ENCODE measurements at regions not wholly inside any gene's neighbourhood (a gene's known extent, or its start where the extent isn't known, plus 50 kb on each side); places are given as distances from the start of the nearest gene placed in this dataset.
"Not testable (repeated sequence)": the region's sequence is repeated elsewhere in the genome, so short reads cannot be mapped to it uniquely, and the experiment has no call there.

DNA sequence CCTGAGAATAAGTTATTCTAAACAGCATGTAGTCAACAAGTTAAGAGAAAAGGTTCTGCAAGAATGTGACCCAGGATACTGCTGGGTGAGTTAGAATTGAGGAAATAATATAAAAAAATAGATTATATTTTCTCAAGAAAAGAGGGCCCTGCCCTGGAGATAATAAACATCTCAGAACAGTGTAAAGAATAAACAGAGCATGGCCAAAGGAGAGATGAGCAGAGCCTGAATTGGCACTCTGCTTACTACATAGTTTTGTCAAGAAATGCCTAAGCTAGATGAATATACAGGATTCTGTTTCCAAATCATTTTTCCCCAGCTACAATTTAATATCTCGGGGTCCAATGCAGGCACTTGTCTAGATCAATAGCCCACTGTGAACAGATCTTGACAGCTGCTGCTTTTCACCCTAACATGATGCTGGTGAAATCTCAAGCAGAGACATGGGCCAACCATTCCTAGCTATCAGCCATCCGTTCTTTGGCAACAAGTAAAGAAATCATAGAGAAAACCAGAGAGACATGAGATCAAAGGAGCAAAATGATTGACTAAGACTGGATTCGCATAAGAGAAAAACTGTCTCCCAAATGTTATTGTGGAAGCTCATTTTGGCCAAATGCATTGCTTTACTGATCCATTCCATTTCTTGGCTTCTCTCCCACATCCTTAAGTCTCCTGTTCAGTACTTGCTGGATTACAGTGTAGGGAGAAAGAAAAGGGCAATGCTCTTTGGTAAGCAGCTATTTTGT is 173.2 kb downstream of the PRELID2 start:
- intact Hi-C loops (cut with DNase I), result no loop called here
- H3K27me3 ChIP-seq, result no peaks in the 10 kb centered on the region
- H3K9me3 ChIP-seq, result no peaks in the 10 kb centered on the region
- H3K4me1 ChIP-seq, result no peaks in the 10 kb centered on the region
- no peak overlapping the region for H3K4me3 ChIP-seq
- H3K36me3 ChIP-seq, result peaks cover 0 to 3% of the 10 kb centered on the region in 2 donors
- no peak overlapping the region for H3K27ac ChIP-seq
- no peak for DNase-seq (ENCODE audit: low spot score in 2 of 2)
- no peak for TF ChIP-seq CTCF (IDR thresholded peaks at IDR 0.05)

- Histone ChIP-seq H3K27me3 (no peaks in the 10 kb centered on the region), H3K4me1 (no peaks in the 10 kb centered on the region), H3K9me3 (no peaks in the 10 kb centered on the region), H3K4me3 (no peak overlapping the region), H3K36me3 (peaks cover 0 to 3% of the 10 kb centered on the region in 2 donors), H3K27ac (no peak overlapping the region)
- intact Hi-C loops (cut with DNase I), result no loop called here
- no peak for DNase-seq (ENCODE audit: low spot score in 2 of 2)
- TF ChIP-seq CTCF (IDR thresholded peaks at IDR 0.05), result no peak
These were observed 174.1 kb downstream of the PRELID2 start for GRCh38 chr5:145660897-145661640.

- Histone ChIP-seq H3K4me3 (no peak overlapping the region), H3K27ac (no peak overlapping the region), H3K9me3 (peaks cover 0 to 14% of the 10 kb centered on the region in 2 donors), H3K4me1 (no peaks in the 10 kb centered on the region), H3K36me3 (peaks cover 0 to 3% of the 10 kb centered on the region in 2 donors), H3K27me3 (no peaks in the 10 kb centered on the region)
- no peak for TF ChIP-seq CTCF (IDR thresholded peaks at IDR 0.05)
- intact Hi-C loops (cut with DNase I), result no loop called here
- no peak for DNase-seq (ENCODE audit: low spot score in 2 of 2)
These were observed 176.7 kb downstream of the PRELID2 start for GRCh38 chr5:145658435-145658834.

GRCh38 chr5:145652700-145653099 is 182.4 kb downstream of the PRELID2 start:
- H3K27ac ChIP-seq; intact Hi-C loops (cut with DNase I); DNase-seq (ENCODE audit: low spot score in 2 of 2); H3K4me3 ChIP-seq; H3K4me1 ChIP-seq; H3K36me3 ChIP-seq; H3K27me3 ChIP-seq: not testable (repeated sequence)
- peaks cover 0 to 31% of the 10 kb centered on the region in 2 donors for H3K9me3 ChIP-seq

DNA sequence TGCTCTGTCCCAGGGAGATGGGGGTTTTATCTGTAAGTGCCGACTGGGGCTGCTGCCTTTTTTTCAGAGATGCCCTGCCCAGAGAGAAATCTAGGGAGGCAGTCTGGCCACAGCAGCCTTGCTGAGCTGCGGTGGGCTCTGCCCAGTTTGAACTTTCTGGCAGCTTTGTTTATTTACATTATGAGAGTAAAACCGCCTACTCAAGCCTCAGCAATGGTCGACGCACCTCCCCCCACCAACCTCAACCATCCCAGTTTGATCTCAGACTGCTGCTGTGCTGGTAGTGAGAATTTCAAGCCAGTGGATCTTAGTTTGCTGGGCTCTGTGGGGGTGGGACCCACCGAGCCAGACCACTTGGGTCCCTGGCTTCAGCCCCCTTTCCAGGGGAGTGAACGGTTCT is 188.0 kb downstream of the PRELID2 start:
- H3K27me3 ChIP-seq; H3K27ac ChIP-seq; H3K4me3 ChIP-seq; DNase-seq (ENCODE audit: low spot score in 2 of 2); intact Hi-C loops (cut with DNase I); H3K36me3 ChIP-seq; H3K4me1 ChIP-seq: not testable (repeated sequence)
- H3K9me3 ChIP-seq, result peaks cover 0 to 28% of the 10 kb centered on the region in 2 donors

- H3K4me3 ChIP-seq; H3K36me3 ChIP-seq; H3K4me1 ChIP-seq; DNase-seq (ENCODE audit: low spot score in 2 of 2); H3K27ac ChIP-seq; intact Hi-C loops (cut with DNase I); H3K27me3 ChIP-seq: not testable (repeated sequence)
- H3K9me3 ChIP-seq, result peaks cover 0 to 17% of the 10 kb centered on the region in 2 donors
These were observed 191.9 kb downstream of the PRELID2 start for GRCh38 chr5:145643214-145643613.

- TF ChIP-seq CTCF (IDR thresholded peaks at IDR 0.05), result no peak
These were observed 197.7 kb downstream of the PRELID2 start for GRCh38 chr5:145637396-145637795.

More at GRCh38 chr5:145637396-145637795, 197.7 kb downstream of the PRELID2 start:
- Histone ChIP-seq H3K4me1 (no peaks in the 10 kb centered on the region), H3K36me3 (no peaks in the 10 kb centered on the region), H3K27ac (no peak overlapping the region), H3K27me3 (no peaks in the 10 kb centered on the region), H3K4me3 (no peak overlapping the region), H3K9me3 (no peaks in the 10 kb centered on the region)
- no peak for DNase-seq (ENCODE audit: low spot score in 2 of 2)
- intact Hi-C loops (cut with DNase I), result no loop called here

Measured in ascending aorta (tissue), 2 donors.